Activated CD8-positive, alpha-beta memory T cell treated with anti-CD3 and anti-CD28 coated beads for 24 hours (primary cell): ENCODE measurements at regions not wholly inside any gene's neighbourhood (a gene's known extent, or its start where the extent isn't known, plus 50 kb on each side); places are given as distances from the start of the nearest gene placed in this dataset.

ENCODE experiments used
- DNase-seq: peaks from one replicate; pipeline ENCODE4 v3.0.0-alpha.2; 2020

GRCh38 chr1:232555494-232556210 lies 74.3 kb downstream of the SIPA1L2 start:
- no peak for DNase-seq

GRCh38 chr1:232554409-232554808 lies 75.5 kb downstream of the SIPA1L2 start:
- DNase-seq = no peak

GRCh38 chr1:232553809-232554208 lies 76.1 kb downstream of the SIPA1L2 start:
- no peak for DNase-seq

GRCh38 chr1:232553050-232553754 lies 76.7 kb downstream of the SIPA1L2 start:
- no peak for DNase-seq

DNA sequence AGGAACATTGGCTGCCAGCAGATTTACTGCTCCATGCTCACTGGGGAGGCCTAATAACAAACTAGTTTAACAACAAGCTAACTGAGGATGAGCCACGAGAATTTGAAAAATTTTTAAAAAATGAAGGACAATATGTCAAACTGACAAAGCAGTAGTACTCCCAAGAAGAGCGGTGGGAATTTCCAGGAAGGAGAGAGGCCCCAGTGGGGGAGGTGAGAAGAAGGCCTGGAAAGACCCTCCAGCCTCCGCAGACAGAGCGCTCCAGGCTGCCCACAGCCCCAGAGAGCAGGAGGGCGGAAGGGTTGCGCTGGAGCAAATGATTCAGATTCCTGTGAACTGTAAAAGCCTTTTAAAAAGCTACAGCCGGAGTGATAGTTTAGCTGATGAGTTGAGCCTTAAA lies 78.5 kb downstream of the SIPA1L2 start:
- DNase-seq = no peak

- no peak for DNase-seq
Measured at GRCh38 chr1:232550007-232550406, 79.9 kb downstream of the SIPA1L2 start.

- DNase-seq = no peak
Measured at GRCh38 chr1:232548691-232549090, 81.2 kb downstream of the SIPA1L2 start.

GRCh38 chr1:232547938-232548484 lies 81.9 kb downstream of the SIPA1L2 start:
- DNase-seq = no peak

DNA sequence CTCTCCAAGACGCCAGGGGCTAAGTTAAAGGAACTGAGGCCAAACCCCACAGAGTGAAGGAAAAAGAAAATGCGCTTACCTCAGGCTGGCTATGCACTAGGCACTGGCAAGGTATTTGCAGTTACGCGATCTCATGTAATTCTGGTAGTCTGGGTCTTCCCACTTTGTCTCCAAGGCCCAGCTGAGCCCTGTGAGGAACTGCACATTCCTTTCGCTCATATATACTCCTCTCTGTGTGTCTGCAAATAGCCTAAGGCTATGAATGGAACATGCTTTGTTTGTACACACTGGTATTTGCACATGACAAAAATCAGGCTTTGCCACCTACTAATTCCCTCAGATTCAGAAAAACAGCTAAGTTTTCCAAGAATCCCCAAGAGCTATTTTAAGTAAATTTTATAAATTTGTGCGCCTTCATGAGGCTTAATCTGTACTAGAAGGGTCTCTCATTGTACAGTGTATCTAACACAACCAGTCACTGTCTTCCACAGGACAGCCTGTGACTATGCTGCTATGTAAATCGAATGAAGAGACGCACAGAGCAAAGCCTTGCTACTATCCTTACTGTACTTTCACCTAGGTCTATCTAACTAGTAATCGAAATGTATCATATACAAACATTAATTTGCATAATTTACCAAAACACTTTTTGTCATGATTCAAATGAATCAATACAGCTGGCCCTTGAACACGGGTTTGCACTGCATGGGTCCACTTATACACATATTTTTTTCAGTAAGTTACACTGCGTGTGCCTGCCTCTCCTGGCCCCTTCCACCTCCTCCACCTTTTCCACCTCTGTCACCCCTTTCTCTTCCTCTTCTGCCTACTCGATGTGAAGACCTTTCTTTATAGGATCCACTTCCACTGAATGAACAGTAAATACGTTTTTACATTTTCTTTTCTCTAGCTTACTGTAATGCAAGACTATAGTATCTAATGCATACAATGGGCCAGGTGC lies 87.0 kb downstream of the SIPA1L2 start:
- DNase-seq = no peak

GRCh38 chr1:232538943-232539302 lies 91.0 kb downstream of the SIPA1L2 start:
- no peak for DNase-seq

DNA sequence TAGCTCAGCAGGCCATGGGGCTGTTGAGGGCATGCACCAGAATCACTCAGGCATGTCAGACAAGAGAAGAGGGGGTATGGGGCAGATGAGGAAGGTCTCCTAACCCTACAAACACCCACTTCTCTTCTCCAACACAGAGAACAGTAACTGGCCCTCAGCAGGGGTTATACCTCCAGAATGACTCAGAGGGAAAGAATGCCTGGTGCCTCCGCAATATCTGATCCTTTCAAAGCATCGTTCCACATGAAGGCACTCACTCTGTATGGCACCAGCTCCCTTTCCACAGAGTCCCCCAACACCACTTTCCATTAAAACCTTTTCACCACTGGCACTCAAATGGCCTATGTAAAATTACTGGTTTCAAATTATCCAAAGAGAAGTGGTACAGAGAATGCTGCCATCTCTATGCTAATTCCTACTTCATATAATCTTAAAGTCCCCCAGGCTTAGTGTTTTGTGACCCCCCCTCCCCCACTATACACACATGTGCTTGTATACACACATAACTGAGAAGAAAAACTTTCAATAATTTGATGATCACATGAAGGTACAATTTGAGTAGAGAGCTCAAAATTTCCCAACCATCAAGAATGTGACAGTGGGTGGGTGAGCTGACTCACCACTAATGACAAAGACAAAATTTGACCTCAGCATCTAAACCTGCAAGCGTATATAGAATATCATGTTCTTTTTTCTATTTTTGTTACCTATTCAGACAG lies 91.5 kb downstream of the SIPA1L2 start:
- no peak for DNase-seq

DNA sequence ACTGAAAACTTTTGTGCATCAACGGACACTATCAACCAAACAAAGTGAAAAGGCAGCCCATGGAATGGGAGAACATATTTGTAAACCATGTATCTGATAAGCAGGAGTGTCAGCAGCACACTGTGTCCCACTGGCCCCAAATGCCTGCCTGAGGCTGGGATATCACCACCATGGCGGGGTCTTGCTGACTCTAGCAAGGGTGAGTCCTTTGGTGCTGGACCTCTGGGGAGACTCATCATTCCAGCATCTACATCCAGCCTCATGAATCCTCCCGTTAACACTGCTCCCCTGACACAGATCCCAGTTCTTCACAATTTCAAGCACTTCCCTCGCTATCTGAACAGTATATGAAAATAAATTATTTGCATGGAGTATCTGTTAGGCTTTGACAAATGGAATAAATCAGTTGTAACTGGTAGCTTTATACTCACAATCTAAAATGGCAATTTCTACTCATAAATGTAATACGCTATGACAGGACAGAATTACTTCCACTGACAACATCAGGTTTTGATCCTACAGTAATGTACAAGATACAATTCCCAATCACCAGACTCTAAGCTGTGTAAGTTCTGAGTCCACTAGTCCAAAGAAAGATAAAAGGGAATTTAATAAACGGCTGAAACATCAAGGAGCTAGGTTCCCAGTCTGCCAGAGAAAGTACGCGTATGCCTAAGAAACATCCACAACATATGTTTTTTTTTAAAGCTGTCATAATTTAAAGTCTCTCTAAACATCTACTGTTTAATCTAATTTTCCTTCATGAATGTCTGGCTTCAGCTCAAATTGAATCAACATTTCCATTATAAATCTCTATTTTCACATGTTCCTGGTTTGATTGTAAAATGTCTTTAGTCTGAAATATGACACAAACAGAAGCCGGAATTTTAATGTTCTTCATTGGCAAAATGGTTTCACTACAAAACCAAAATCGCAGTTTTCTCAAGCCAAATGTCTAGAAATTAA lies 95.1 kb downstream of the SIPA1L2 start:
- no peak for DNase-seq

- DNase-seq = no peak
Measured at GRCh38 chr1:232533328-232533727, 96.6 kb downstream of the SIPA1L2 start.

GRCh38 chr1:232532901-232533300 lies 97.0 kb downstream of the SIPA1L2 start:
- no peak for DNase-seq

DNA sequence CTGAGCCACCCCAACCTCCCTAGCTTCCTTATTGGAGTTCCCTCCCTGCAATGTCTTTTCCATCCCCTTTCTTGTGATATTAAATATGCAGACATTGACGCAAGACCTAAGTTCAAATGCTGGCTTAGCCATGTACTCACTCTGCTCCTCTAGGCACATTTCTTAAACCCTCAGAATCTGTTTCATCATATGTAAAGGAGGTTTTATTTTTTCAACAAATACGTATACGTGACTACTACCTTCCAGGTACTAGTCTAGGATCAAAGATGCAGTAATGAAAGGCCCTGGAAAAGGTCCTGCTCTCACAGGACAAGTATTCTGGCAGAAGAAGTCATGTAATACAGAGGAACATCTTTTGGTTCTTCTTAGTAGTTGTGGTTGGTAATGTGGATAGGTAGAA lies 98.6 kb downstream of the SIPA1L2 start:
- DNase-seq = no peak

DNA sequence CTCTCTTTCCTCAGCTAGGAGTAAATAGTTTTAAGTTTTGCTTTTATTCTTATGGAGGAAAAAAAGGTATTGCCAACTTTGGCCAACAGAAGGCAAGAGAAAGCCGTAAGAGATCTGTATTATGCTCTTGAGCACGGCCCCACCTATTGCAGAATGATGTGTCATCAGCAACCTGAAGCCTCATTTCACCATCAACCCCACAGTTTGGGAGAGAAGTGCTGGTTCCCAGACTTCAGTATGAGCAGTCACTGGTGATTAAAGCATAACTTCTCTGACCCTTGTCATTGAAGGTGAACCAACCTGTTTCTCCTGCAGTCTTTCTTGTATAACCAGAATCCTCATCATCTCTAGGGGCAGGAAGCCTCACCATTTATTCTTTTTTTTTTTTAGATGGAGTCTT lies 100.2 kb downstream of the SIPA1L2 start:
- DNase-seq = no peak

DNA sequence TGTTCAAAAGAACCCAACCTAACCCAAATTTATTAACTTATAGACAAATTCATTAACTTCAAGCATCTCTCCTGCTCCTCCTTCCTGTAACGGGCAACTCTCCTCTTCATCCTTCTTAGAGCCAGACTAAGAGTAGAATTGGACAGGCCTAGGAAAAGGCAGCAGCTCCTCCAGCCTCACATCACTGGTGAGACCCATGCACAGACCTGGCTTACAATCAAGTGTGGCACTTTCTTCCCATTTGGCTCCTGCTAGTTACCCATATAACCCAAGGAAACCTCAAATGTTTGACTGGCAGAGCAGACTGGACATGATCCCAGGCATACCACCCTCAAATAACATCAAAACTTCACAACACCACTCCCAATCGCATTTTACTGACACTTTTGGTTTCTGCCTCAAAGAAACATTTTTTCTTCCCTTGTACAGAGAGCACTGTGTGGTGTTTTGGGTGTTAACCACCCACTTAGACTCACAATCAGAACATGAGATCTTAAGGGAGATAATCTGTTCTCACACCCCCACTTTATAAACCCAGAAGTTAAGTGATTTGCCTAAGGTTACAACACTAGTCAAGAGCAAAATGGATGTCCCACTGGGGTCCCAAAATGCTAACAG lies 101.4 kb downstream of the SIPA1L2 start:
- DNase-seq = no peak

DNA sequence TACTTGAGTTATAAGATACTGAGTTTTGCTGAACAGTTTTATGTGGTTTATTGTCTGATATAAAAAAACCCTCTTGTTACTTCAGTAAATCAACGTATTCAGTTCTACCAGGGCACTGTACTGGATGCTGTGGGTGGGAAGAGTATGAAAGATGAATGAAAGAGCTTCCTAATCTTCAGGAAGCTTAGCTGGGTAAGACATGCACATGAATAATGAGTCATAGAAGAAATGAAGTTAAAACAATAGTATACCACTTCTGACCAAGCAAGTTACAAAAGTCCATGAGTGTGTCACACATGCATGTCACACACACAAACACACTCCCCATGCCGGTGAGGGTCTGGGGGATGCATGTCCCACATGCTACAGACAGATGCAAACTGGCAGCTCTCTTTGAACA lies 105.9 kb downstream of the SIPA1L2 start:
- no peak for DNase-seq

- no peak for DNase-seq
Measured at GRCh38 chr1:232522189-232522588, 107.7 kb downstream of the SIPA1L2 start.

GRCh38 chr1:232521660-232522059 lies 108.3 kb downstream of the SIPA1L2 start:
- no peak for DNase-seq

- no peak for DNase-seq
Measured at GRCh38 chr1:232519186-232519585, 110.7 kb downstream of the SIPA1L2 start.
